Ishikawa (cell line): ENCODE measurements at regions not wholly inside any gene's neighbourhood (a gene's known extent, or its start where the extent isn't known, plus 50 kb on each side); places are given as distances from the start of the nearest gene placed in this dataset.

Source experiments
- CEBPB ChIP-seq: IDR thresholded peaks from 2 replicates; pipeline ENCODE4 v1.6.1; 2012
- CREB1 ChIP-seq: IDR thresholded peaks from 2 replicates; pipeline ENCODE4 v1.6.1; 2012; ENCODE audit warnings: low read depth
- EGR1 ChIP-seq: IDR thresholded peaks from 2 replicates; pipeline ENCODE4 v1.6.1; 2012
- EP300 ChIP-seq: IDR thresholded peaks from 2 replicates; pipeline ENCODE4 v1.6.1; 2012; ENCODE audit warnings: borderline replicate concordance
- FOXM1 ChIP-seq: IDR thresholded peaks from 2 replicates; pipeline ENCODE4 v1.6.1; 2012; ENCODE audit warnings: low read depth, borderline replicate concordance
- MAX ChIP-seq: IDR thresholded peaks from 2 replicates; pipeline ENCODE4 v1.6.1; 2012
- NFIC ChIP-seq: IDR thresholded peaks from 2 replicates; pipeline ENCODE4 v1.6.1; 2012
- RAD21 ChIP-seq: IDR thresholded peaks from 2 replicates; pipeline ENCODE4 v1.6.1; 2012; ENCODE audit warnings: low read depth
- REST ChIP-seq: IDR thresholded peaks from 2 replicates; pipeline ENCODE4 v1.6.1; 2012; ENCODE audit warnings: low read depth, mild to moderate bottlenecking
- TAF1 ChIP-seq: IDR thresholded peaks from 2 replicates; pipeline ENCODE4 v1.6.1; 2012; ENCODE audit warnings: low read depth, mild to moderate bottlenecking
- TCF12 ChIP-seq: IDR thresholded peaks from 2 replicates; pipeline ENCODE4 v1.6.1; 2012; ENCODE audit warnings: low read depth
- TEAD4 ChIP-seq: IDR thresholded peaks from 2 replicates; pipeline ENCODE4 v1.6.1; 2012
- USF1 ChIP-seq: IDR thresholded peaks from 2 replicates; pipeline ENCODE4 v1.6.1; 2012
- YY1 ChIP-seq: IDR thresholded peaks from 2 replicates; pipeline ENCODE4 v1.6.1; 2012; ENCODE audit warnings: low read depth
- ZBTB7A ChIP-seq: IDR thresholded peaks from 2 replicates; pipeline ENCODE4 v1.6.1; 2012; ENCODE audit warnings: low read depth

GRCh38 chrX:50967736-50968135, 57.2 kb downstream of the BMP15 start:
- no peak for TF ChIP-seq CEBPB
- no peak for TF ChIP-seq EGR1
- TF ChIP-seq TEAD4, result no peak
- TF ChIP-seq ZBTB7A, result no peak
- no peak for TF ChIP-seq REST
- no peak for TF ChIP-seq NFIC
- TF ChIP-seq EP300, result no peak
- TF ChIP-seq TAF1, result no peak
- no peak for TF ChIP-seq TCF12
- TF ChIP-seq CREB1, result no peak
- no peak for TF ChIP-seq MAX
- TF ChIP-seq USF1, result no peak
- TF ChIP-seq RAD21, result no peak

GRCh38 chrX:50971395-50971794, 60.9 kb downstream of the BMP15 start:
- TF ChIP-seq TCF12 (no peak), USF1 (no peak), ZBTB7A (no peak), CEBPB (no peak), RAD21 (no peak), YY1 (no peak), EP300 (no peak), CREB1 (no peak), REST (no peak), NFIC (no peak), MAX (no peak), TEAD4 (no peak), EGR1 (no peak), FOXM1 (no peak), TAF1 (no peak)

- TF ChIP-seq RAD21 (no peak), CEBPB (no peak), CREB1 (no peak), TEAD4 (no peak), YY1 (no peak), USF1 (no peak), FOXM1 (no peak), TAF1 (no peak), EP300 (no peak), TCF12 (no peak), ZBTB7A (no peak), NFIC (no peak), EGR1 (no peak), REST (no peak), MAX (no peak)
Observed at GRCh38 chrX:50973199-50973598, 62.7 kb downstream of the BMP15 start.

- TF ChIP-seq TEAD4 (no peak), ZBTB7A (no peak), TAF1 (no peak), RAD21 (no peak), EGR1 (no peak), CEBPB (no peak), YY1 (no peak), EP300 (no peak), FOXM1 (no peak), USF1 (no peak), NFIC (no peak), MAX (no peak)
Observed at GRCh38 chrX:50978920-50979682, 68.6 kb downstream of the BMP15 start.
